ENCODE measurements at regions not wholly inside any gene's neighbourhood (a gene's known extent, or its start where the extent isn't known, plus 50 kb on each side); places are given as distances from the start of the nearest gene placed in this dataset.
"Not testable (repeated sequence)": the region's sequence is repeated elsewhere in the genome, so short reads cannot be mapped to it uniquely, and the experiment has no call there.

DNA sequence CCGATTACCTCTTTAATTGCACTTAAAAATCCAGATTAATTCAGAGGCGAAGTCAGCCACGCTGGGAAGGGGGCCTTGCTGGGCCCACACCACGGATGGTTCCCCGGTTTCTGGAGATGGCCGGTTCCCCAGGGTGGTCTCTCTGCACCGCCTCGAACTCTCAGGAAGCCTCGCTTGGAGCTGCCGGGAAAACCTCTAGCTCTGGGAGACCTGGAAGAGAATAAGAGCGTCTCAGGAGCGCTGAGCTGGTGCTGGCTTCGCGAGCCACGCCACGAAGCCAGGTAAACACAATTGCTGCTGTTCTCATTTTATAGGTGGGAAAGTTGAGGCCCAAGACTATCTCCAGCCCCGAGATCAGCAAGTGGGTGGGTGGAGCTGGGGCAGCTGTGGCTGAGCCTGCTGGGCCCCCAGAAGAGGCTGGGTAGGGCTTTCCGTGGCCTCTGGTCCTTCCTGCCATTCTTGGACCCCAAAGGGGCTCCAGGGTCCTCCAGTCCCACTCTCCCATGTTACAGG lies 110.4 kb downstream of the MICALL2 start:
- DNase-seq (ENCODE audit: low read depth): no peak
- TF ChIP-seq CTCF (IDR thresholded peaks at IDR 0.05; ENCODE audit: control insufficient read depth, extremely low read depth, insufficient read depth): no peak
- no peak overlapping the region for H3K4me3 ChIP-seq (ENCODE audit: low read depth, low read length)

DNA sequence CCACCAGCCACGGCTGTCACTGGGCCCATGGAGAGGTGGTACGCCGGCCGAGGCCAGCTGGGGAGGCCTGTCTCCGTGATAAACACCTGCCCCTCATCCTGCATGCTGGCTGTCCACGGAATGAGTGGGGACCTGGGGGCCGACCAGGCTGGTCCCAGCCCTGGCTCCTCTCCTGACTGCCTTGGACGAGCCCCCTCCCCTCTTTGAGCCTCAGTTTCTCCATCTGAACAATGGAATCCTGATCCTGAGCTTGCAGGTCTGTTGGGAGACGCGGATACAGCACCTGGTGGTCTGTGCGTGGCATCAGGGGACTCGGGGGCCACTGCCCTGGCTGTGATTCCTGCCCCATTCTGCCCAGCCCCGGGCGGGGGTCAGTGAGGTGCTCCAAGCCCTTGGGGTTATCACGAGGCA lies 109.9 kb downstream of the MICALL2 start:
- TF ChIP-seq CTCF (IDR thresholded peaks at IDR 0.05; ENCODE audit: control insufficient read depth, extremely low read depth, insufficient read depth): no peak
- H3K4me3 ChIP-seq (ENCODE audit: low read depth, low read length): no peak overlapping the region
- DNase-seq (ENCODE audit: low read depth): no peak

- no peak for TF ChIP-seq CTCF (IDR thresholded peaks at IDR 0.05; ENCODE audit: control insufficient read depth, extremely low read depth, insufficient read depth)
- no peak overlapping the region for H3K4me3 ChIP-seq (ENCODE audit: low read depth, low read length)
- no peak for DNase-seq (ENCODE audit: low read depth)
Observed at GRCh38 chr7:1351881-1352625, 107.2 kb downstream of the MICALL2 start.

DNA sequence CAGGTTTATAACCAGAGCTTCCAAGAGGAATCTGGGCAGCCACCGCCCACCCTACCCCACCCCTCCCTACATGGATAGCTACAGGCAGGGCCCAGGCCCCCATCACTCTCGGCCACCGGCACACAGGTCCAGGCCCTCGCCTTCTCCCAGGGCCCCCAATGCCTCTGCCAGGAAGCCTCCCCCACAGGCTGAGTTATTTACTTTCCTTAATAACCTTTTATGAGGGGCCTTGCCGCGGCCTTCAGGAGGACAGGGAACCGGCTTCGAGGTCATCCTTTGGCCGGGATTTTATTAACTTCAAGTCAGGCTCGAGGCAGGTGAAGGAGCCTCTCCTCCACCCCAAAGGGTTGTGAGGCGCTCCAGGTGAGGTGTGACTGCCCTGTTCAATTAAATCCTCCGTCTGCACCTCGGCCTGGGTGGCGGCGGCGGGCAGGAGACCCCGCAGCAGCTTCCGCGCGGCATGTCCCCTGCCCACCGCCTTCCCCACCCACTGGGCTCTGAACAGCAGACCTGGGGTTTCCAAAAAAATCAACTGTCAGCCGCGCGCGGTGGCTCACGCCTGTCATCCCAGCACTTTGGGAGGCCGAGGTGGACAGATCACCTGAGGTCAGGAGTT lies 106.5 kb downstream of the MICALL2 start:
- no peak overlapping the region for H3K4me3 ChIP-seq (ENCODE audit: low read depth, low read length)
- TF ChIP-seq CTCF (IDR thresholded peaks at IDR 0.05; ENCODE audit: control insufficient read depth, extremely low read depth, insufficient read depth): no peak
- no peak for DNase-seq (ENCODE audit: low read depth)

- no peak for TF ChIP-seq CTCF (IDR thresholded peaks at IDR 0.05; ENCODE audit: control insufficient read depth, extremely low read depth, insufficient read depth)
- no peak for DNase-seq (ENCODE audit: low read depth)
- H3K4me3 ChIP-seq (ENCODE audit: low read depth, low read length): no peak overlapping the region
Observed at GRCh38 chr7:1354661-1355567, 104.4 kb downstream of the MICALL2 start.

DNA sequence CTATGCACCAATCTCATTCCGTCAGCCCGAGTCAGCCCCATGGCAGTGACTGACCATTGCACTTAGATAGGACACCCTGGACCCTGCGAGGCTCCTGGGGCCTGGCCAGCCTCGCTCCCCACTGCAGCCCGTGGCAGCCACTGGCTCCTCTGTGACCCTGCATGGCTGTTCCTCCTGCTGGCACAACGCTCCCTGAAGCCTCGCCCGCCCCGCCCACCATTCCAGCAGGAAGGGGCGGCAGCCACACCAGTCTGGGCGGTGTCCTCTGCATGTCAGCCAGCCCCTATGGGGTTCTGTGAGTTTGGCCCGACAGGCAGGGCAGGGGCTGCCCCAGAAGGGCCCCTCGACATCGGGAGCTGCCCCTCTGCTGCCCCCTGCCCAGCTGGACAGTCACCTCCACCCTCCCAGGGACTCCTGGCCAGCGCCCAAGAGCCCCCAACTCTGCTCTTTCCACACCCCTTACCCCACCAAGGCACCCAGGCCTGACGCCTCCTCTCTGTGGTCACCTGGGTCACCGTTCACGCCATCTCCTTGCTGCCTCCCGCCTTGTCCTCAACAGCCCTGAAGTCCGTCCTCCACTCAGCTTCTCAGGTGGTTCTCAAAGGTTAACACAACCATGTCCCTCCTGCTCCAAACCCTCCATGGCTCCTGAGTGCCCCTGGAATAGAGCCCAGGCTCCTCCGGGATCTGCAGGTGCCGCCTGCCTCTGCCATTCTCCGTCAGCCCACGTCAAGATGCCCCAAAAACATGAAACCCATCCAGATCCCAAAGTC lies 103.5 kb downstream of the MICALL2 start:
- no peak for TF ChIP-seq CTCF (IDR thresholded peaks at IDR 0.05; ENCODE audit: control insufficient read depth, extremely low read depth, insufficient read depth)
- DNase-seq (ENCODE audit: low read depth): no peak
- no peak overlapping the region for H3K4me3 ChIP-seq (ENCODE audit: low read depth, low read length)

- not testable (repeated sequence) for DNase-seq (ENCODE audit: low read depth); H3K4me3 ChIP-seq (ENCODE audit: low read depth, low read length)
Observed at GRCh38 chr7:1356853-1357252, 102.4 kb downstream of the MICALL2 start.

DNA sequence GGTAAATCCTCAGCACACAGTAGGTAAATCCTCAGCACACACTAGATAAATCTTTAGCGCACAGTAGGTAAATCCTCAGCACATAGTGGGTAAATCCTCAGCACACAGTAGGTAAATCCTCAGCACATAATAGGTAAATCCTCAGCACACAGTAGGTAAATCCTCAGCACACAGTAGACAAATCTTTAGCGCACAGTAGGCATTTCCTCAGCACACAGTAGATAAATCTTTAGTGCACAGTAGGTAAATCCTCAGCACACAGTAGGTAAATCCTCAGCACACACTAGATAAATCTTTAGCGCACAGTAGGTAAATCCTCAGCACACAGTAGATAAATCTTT lies 102.0 kb downstream of the MICALL2 start:
- not testable (repeated sequence) for DNase-seq (ENCODE audit: low read depth)

More for the DNA sequence above, 102.0 kb downstream of the MICALL2 start:
- not testable (repeated sequence) for H3K4me3 ChIP-seq (ENCODE audit: low read depth, low read length)

Measured in LNCaP clone FGC (cell line).